GM18502 (cell line): ENCODE measurements at regions not wholly inside any gene's neighbourhood (a gene's known extent, or its start where the extent isn't known, plus 50 kb on each side); places are given as distances from the start of the nearest gene placed in this dataset.
"Not testable (repeated sequence)": the region's sequence is repeated elsewhere in the genome, so short reads cannot be mapped to it uniquely, and the experiment has no call there.

Experiments used
- ATAC-seq: cut with Tn5 transposase; IDR thresholded peaks from one replicate; pipeline ENCODE4 v1.9.1; 2021; ENCODE audit warnings: mild to moderate bottlenecking; ENCODE audit not compliant: unreplicated experiment, poor library complexity

GRCh38 chr7:69105092-69105491 lies 493.2 kb upstream of the AUTS2 start:
- ATAC-seq: no peak

- ATAC-seq: no peak
Measured at GRCh38 chr7:69105981-69106380, 492.3 kb upstream of the AUTS2 start.

GRCh38 chr7:69106449-69106848 lies 491.8 kb upstream of the AUTS2 start:
- not testable (repeated sequence) for ATAC-seq

GRCh38 chr7:69106946-69107345 lies 491.3 kb upstream of the AUTS2 start:
- not testable (repeated sequence) for ATAC-seq

- no peak for ATAC-seq
Measured at GRCh38 chr7:69108097-69108496, 490.2 kb upstream of the AUTS2 start.

DNA sequence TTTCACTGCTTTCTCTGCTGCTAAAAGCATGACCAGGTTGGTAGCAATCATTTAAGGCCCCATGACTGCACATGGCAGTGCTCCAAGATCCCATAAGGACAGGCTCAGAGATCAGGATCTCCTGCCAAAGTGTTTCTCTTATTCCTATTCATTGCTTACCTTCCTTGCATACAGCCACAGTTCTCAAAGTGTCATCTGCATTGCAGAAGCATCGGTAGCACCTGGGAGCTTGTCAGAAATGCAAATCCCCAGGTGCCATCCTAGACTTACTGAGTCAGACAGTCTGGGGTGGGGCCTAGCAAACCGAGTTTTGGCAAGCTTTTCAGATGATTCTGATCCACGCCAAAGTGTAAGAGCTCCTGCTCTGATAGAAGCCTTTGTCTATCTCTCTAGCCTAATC lies 489.0 kb upstream of the AUTS2 start:
- ATAC-seq: no peak

DNA sequence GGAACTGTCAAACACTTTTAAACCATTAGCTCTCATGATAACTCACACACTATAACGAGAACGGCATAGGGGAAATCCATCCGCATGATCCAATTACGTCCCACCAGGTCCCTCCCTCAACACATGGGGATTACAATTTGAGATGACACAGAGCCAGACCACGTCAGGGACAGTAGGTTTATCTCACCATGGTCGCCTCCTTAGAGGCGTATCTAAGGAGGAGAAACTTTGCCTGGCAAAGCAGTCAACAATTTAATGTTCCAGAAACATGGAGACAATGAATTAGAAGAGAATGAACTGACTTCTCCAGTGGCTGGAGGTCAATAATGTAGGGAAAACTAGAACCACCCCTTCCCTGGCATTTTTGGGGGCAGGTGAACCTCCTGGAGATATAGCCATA lies 488.4 kb upstream of the AUTS2 start:
- no peak for ATAC-seq

DNA sequence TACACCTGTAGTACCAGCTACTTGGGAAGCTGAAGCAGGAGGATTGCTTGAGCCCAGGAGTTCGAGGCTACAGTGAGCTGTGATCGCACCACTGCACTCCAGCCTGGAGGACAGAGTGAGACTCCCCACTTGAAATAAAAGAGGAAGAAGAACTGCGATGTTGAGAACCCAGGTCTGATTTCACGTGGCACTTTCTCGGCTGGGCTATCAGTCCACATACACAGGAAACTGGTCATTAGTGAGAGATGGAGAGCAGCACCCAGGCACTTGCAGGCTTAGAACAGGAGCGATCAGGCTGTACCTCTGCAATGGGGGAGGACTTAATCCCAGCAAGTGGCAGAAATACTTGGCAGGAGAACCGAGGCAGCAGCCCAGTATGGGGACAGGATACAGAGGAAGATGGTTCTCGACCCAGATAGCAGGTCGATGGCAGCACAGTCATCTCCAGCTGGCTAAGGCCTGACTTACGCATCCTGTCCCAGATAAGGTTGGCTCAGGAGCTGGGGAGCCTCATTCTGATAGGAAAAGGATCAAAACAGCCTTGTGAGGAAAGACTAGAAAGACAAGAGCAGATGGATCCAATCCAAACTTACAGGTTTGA lies 487.7 kb upstream of the AUTS2 start:
- ATAC-seq: no peak

- ATAC-seq: no peak
Measured at GRCh38 chr7:69114374-69114773, 483.9 kb upstream of the AUTS2 start.

GRCh38 chr7:69115788-69116187 lies 482.5 kb upstream of the AUTS2 start:
- ATAC-seq: no peak

- not testable (repeated sequence) for ATAC-seq
Measured at GRCh38 chr7:69116196-69116595, 482.1 kb upstream of the AUTS2 start.

DNA sequence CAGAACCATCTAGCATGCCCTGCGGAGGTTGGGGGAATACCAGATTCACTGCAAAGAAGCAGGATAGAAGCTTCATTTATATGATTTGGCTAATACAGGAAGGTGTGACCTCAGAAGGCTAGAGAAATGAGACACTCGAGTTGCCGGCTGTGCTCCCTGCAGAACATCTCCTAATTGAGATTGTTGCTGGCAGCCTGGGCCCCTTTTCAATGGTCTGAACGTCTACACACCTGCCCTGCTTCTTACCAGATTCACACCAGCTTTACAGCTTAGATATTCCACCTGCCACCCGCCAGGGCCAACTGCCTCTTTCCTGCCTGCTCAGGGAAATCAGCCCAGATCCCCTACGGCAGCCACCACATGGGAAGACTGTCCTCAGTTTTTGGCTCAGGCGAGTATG lies 475.3 kb upstream of the AUTS2 start:
- no peak for ATAC-seq

GRCh38 chr7:69126896-69127479 lies 471.3 kb upstream of the AUTS2 start:
- no peak for ATAC-seq

- ATAC-seq: no peak
Measured at GRCh38 chr7:69129524-69129923, 468.8 kb upstream of the AUTS2 start.

GRCh38 chr7:69129951-69130350 lies 468.3 kb upstream of the AUTS2 start:
- ATAC-seq: no peak

DNA sequence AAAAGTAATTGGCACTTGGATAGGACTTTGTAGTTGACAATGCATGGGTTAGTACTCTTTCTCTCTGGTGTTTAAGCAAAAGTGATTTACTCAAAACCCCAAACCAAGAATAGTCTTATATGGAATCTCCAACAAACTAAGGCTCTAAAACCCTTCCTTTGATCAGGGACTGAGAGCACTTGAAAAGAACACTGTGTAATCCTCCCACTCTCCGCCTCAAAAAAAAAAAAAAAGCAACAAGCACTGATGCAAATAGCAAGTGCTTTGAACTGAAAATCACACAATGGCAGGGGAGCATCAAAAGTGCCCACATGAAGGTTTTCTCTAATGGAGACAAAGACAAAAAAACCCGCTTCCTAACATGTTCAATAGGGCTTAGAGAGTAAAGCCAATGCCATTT lies 467.9 kb upstream of the AUTS2 start:
- no peak for ATAC-seq

DNA sequence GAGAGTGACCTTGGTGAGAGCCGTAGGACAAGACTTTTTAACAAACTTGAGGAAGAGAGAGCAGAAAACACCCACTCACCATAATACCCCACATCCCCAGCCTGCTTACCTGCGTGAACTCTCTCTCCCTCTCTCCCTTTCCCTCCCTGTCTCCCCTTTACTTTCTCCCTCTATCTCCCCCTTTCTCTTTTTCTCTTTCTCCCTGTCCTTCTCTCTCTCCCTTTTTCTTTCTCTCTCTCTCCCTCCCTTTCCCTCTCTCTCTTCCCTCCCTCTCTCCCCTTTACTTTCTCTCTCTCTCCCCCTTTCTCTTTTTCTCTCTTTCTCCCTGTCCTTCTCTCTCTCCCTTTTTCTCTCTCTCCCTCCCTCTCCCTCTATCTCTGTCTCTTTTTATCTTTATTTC lies 464.0 kb upstream of the AUTS2 start:
- no peak for ATAC-seq

DNA sequence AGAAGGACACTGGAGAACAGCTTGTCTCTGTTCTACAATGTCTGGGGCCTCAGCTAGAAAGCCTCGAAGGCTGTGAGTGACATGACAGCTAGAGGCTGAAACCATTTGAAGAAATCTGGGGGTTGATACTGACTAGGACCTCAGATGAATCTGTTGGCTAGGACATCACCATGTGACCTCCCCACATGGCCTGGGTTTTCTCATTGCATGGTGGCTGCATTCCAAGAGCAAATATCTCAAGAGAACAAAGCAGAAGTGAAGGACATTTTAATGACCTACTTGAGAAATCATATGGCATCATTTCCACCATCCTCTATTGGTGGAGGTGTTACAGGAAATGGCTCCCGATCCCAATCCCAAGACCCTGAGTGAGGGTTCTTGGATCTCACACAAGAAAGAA lies 450.6 kb upstream of the AUTS2 start:
- no peak for ATAC-seq

- no peak for ATAC-seq
Measured at GRCh38 chr7:69149804-69150782, 448.2 kb upstream of the AUTS2 start.

DNA sequence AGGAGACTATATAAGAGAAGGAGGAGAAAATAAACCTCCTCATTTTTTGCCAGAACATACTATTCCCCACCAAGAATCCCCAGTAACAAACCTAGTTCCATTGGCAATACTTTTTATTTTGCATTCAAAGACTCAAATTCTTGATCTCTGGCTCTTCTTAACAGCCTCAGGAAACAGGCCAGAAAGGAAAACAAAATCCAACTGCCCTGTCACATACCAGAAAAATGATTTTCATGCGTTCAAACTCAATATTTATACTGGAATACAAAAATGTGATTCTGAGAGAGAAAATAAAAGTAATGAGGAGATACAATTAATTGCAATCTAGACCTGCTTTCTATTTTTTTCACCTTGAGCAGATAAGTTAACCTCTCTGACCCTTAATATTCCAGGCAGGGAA lies 435.9 kb upstream of the AUTS2 start:
- no peak for ATAC-seq

- ATAC-seq: no peak
Measured at GRCh38 chr7:69162931-69163670, 435.2 kb upstream of the AUTS2 start.
